Fibroblast of lung (primary cell): ENCODE measurements at regions not wholly inside any gene's neighbourhood (a gene's known extent, or its start where the extent isn't known, plus 50 kb on each side); places are given as distances from the start of the nearest gene placed in this dataset.

ENCODE experiments used
- DNase-seq, 2 donors: peaks; one replicate each; pipeline versions ENCODE4 v3.0.0 to v3.0.0-alpha.2; 2010; ENCODE audit warnings: low read depth in 2 of 2
- H2AFZ ChIP-seq: 2 replicates; pipeline ENCODE4 v1.5.1; 2012; ENCODE audit warnings: low read length, control low read depth, inconsistent platforms
- H3K27ac ChIP-seq: 2 replicates; pipeline ENCODE4 v1.5.1; 2011; ENCODE audit warnings: low read length, control low read depth; ENCODE audit not compliant: insufficient read depth
- H3K27me3 ChIP-seq: 2 replicates; pipeline ENCODE4 v1.5.1; 2011; ENCODE audit warnings: mild to moderate bottlenecking, low read length; ENCODE audit not compliant: control insufficient read depth, insufficient read depth
- H3K36me3 ChIP-seq: 2 replicates; pipeline ENCODE4 v1.5.1; 2011; ENCODE audit warnings: low read length; ENCODE audit not compliant: control insufficient read depth, insufficient read depth
- H3K4me1 ChIP-seq: 2 replicates; pipeline ENCODE4 v1.5.1; 2011; ENCODE audit warnings: low read length; ENCODE audit not compliant: control insufficient read depth, insufficient read depth; ENCODE audit errors: extremely low read depth
- H3K4me2 ChIP-seq: 2 replicates; pipeline ENCODE4 v1.5.1; 2011; ENCODE audit warnings: low read length, control low read depth; ENCODE audit not compliant: insufficient read depth; ENCODE audit errors: extremely low read depth
- H3K4me3 ChIP-seq, 4 experiments: fragments of 200-600 bp in 1 of 4; sonication (generic) in 1 of 4; replicated peaks in 1 of 4; 2 replicates each; pipeline ENCODE4 v1.5.1; 2011 to 2016; ENCODE audit warnings: low read length in 4 of 4, low read depth in 3 of 4, mild to moderate bottlenecking in 3 of 4, control low read depth in 2 of 4, inconsistent platforms in 1 of 4, mixed read lengths in 1 of 4; ENCODE audit not compliant: insufficient read depth in 1 of 4; ENCODE audit errors: control extremely low read depth in 1 of 4
- H3K79me2 ChIP-seq: 2 replicates; pipeline ENCODE4 v1.5.1; 2012; ENCODE audit warnings: mild to moderate bottlenecking, low read length, inconsistent platforms; ENCODE audit not compliant: control insufficient read depth, insufficient read depth
- H3K9ac ChIP-seq: 2 replicates; pipeline ENCODE4 v1.5.1; 2011; ENCODE audit warnings: mild to moderate bottlenecking, low read length, control low read depth; ENCODE audit not compliant: insufficient read depth
- H3K9me3 ChIP-seq: 2 replicates; pipeline ENCODE4 v1.5.1; 2012; ENCODE audit warnings: low read depth, low read length; ENCODE audit not compliant: control insufficient read depth, insufficient read depth
- H4K20me1 ChIP-seq: 2 replicates; pipeline ENCODE4 v1.5.1; 2011; ENCODE audit warnings: low read length; ENCODE audit not compliant: control insufficient read depth, insufficient read depth; ENCODE audit errors: extremely low read depth
- EZH2 ChIP-seq: IDR thresholded peaks from 2 replicates; pipeline ENCODE4 v1.5.1; 2012; ENCODE audit warnings: low read length, control low read depth, mild to moderate bottlenecking; ENCODE audit errors: missing control alignments
- TF ChIP-seq, protein P1 (sequence below), 2 donors: IDR thresholded peaks in 1 of 2; conservative IDR thresholded peaks in 1 of 2; 1 replicate in 1 of 2; 2 replicates in 1 of 2; pipeline ENCODE4 v1.5.1; 2011 to 2012; ENCODE audit warnings: low read length in 2 of 2, control low read depth in 1 of 2, inconsistent platforms in 1 of 2, low read depth in 1 of 2, mild to moderate bottlenecking in 1 of 2

GRCh38 chr17:73888862-73889261 lies 244.6 kb upstream of the SDK2 start:
- Histone ChIP-seq H3K4me3 (no peak overlapping the region), H2AFZ (no peak overlapping the region), H3K79me2 (no peaks in the 10 kb centered on the region), H3K27me3 (no peaks in the 10 kb centered on the region), H3K27ac (no peak overlapping the region), H3K4me2 (no peak overlapping the region), H3K9ac (no peak overlapping the region), H3K4me1 (no peaks in the 10 kb centered on the region), H3K36me3 (no peaks in the 10 kb centered on the region), H4K20me1 (no peaks in the 10 kb centered on the region), H3K9me3 (no peaks in the 10 kb centered on the region)
- no peak for DNase-seq
- TF ChIP-seq, protein P1, sequence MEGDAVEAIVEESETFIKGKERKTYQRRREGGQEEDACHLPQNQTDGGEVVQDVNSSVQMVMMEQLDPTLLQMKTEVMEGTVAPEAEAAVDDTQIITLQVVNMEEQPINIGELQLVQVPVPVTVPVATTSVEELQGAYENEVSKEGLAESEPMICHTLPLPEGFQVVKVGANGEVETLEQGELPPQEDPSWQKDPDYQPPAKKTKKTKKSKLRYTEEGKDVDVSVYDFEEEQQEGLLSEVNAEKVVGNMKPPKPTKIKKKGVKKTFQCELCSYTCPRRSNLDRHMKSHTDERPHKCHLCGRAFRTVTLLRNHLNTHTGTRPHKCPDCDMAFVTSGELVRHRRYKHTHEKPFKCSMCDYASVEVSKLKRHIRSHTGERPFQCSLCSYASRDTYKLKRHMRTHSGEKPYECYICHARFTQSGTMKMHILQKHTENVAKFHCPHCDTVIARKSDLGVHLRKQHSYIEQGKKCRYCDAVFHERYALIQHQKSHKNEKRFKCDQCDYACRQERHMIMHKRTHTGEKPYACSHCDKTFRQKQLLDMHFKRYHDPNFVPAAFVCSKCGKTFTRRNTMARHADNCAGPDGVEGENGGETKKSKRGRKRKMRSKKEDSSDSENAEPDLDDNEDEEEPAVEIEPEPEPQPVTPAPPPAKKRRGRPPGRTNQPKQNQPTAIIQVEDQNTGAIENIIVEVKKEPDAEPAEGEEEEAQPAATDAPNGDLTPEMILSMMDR (conservative IDR thresholded peaks at IDR 0.05 in 1 of 2, IDR thresholded peaks at IDR 0.05 in 1 of 2; ENCODE audit: low read depth in 1 of 2, low read length in 2 of 2): no peak
- TF ChIP-seq EZH2: no peak

- H3K4me1 ChIP-seq: no peaks in the 10 kb centered on the region
- H3K4me2 ChIP-seq: no peak overlapping the region
- H3K9me3 ChIP-seq: no peaks in the 10 kb centered on the region
- H3K79me2 ChIP-seq: no peaks in the 10 kb centered on the region
- no peak overlapping the region for H3K4me3 ChIP-seq
- no peaks in the 10 kb centered on the region for H3K27me3 ChIP-seq
- no peak overlapping the region for H2AFZ ChIP-seq
- H3K9ac ChIP-seq: no peak overlapping the region
- DNase-seq: no peak
- no peaks in the 10 kb centered on the region for H3K36me3 ChIP-seq
- no peaks in the 10 kb centered on the region for H4K20me1 ChIP-seq
- no peak overlapping the region for H3K27ac ChIP-seq
- no peak for TF ChIP-seq EZH2
- TF ChIP-seq, protein P1 (conservative IDR thresholded peaks at IDR 0.05 in 1 of 2, IDR thresholded peaks at IDR 0.05 in 1 of 2; ENCODE audit: low read depth in 1 of 2, low read length in 2 of 2): no peak
These were observed 245.2 kb upstream of the SDK2 start for GRCh38 chr17:73889439-73889838.

- DNase-seq: no peak
- TF ChIP-seq, protein P1 (conservative IDR thresholded peaks at IDR 0.05 in 1 of 2, IDR thresholded peaks at IDR 0.05 in 1 of 2; ENCODE audit: low read depth in 1 of 2, low read length in 2 of 2): no peak
- TF ChIP-seq EZH2: no peak
- Histone ChIP-seq H3K27ac (no peak overlapping the region), H3K79me2 (no peaks in the 10 kb centered on the region), H2AFZ (no peak overlapping the region), H3K4me3 (no peak overlapping the region), H3K36me3 (no peaks in the 10 kb centered on the region), H3K4me2 (no peak overlapping the region), H3K9me3 (no peaks in the 10 kb centered on the region), H3K4me1 (no peaks in the 10 kb centered on the region), H3K9ac (no peak overlapping the region), H4K20me1 (no peaks in the 10 kb centered on the region), H3K27me3 (no peaks in the 10 kb centered on the region)
These were observed 246.7 kb upstream of the SDK2 start for GRCh38 chr17:73890831-73891405.
